Astrocyte (in vitro differentiated cells and primary cell): ENCODE measurements at regions not wholly inside any gene's neighbourhood (a gene's known extent, or its start where the extent isn't known, plus 50 kb on each side); places are given as distances from the start of the nearest gene placed in this dataset.

Source experiments
- DNase-seq: peaks from one replicate; pipeline ENCODE4 v3.0.0-alpha.2; 2010; ENCODE audit warnings: low read depth
- FAIRE-seq: peaks from 2 replicates; lab custom pipeline; 2011; peaks lifted over from hg19 to GRCh38; lab: Jason Lieb, UNC
- H2AFZ ChIP-seq: 2 replicates; pipeline ENCODE4 v1.6.0; 2012; ENCODE audit warnings: low read depth, low read length, inconsistent platforms
- H3K27ac ChIP-seq: 2 replicates; pipeline ENCODE4 v1.5.1; 2011; ENCODE audit warnings: low read depth, low read length, inconsistent platforms
- H3K27me3 ChIP-seq: 2 replicates; pipeline ENCODE4 v1.6.0; 2011; ENCODE audit warnings: low read length, inconsistent platforms; ENCODE audit not compliant: insufficient read depth
- H3K36me3 ChIP-seq: 2 replicates; pipeline ENCODE4 v1.5.1; 2011; ENCODE audit warnings: low read length, inconsistent platforms; ENCODE audit not compliant: insufficient read depth
- H3K4me1 ChIP-seq: 2 replicates; pipeline ENCODE4 v1.5.1; 2011; ENCODE audit warnings: low read length, inconsistent platforms; ENCODE audit not compliant: insufficient read depth
- H3K4me2 ChIP-seq: 2 replicates; pipeline ENCODE4 v1.6.0; 2012; ENCODE audit warnings: low read length, inconsistent platforms
- H3K4me3 ChIP-seq: 2 replicates; pipeline ENCODE4 v1.5.1; 2011; ENCODE audit warnings: low read depth, mild to moderate bottlenecking, low read length, inconsistent platforms; ENCODE audit not compliant: insufficient read depth
- H3K79me2 ChIP-seq: 2 replicates; pipeline ENCODE4 v1.6.0; 2012; ENCODE audit warnings: mild to moderate bottlenecking, low read length, inconsistent platforms; ENCODE audit not compliant: insufficient read depth
- H3K9ac ChIP-seq: 2 replicates; pipeline ENCODE4 v1.6.0; 2012; ENCODE audit warnings: mild to moderate bottlenecking, low read length, inconsistent platforms
- H3K9me3 ChIP-seq: 2 replicates; pipeline ENCODE4 v1.5.1; 2012; ENCODE audit warnings: low read depth, mild to moderate bottlenecking, low read length, inconsistent platforms; ENCODE audit not compliant: insufficient read depth
- H4K20me1 ChIP-seq: 2 replicates; pipeline ENCODE4 v1.6.0; 2012; ENCODE audit warnings: low read length, inconsistent platforms; ENCODE audit not compliant: insufficient read depth
- H3K27ac Mint-ChIP-seq: one replicate; pipeline ENCODE4 v1.8.0; 2021; ENCODE audit warnings: mild to moderate bottlenecking, mixed read lengths; ENCODE audit not compliant: unreplicated experiment
- H3K27me3 Mint-ChIP-seq: one replicate; pipeline ENCODE4 v1.8.0; 2021; ENCODE audit warnings: low read depth, mixed read lengths; ENCODE audit not compliant: unreplicated experiment
- H3K36me3 Mint-ChIP-seq: one replicate; pipeline ENCODE4 v1.8.0; 2021; ENCODE audit warnings: low read depth, mixed read lengths; ENCODE audit not compliant: unreplicated experiment
- H3K4me1 Mint-ChIP-seq: one replicate; pipeline ENCODE4 v1.8.0; 2021; ENCODE audit warnings: low read depth, mixed read lengths; ENCODE audit not compliant: unreplicated experiment
- H3K4me3 Mint-ChIP-seq: one replicate; pipeline ENCODE4 v1.8.0; 2021; ENCODE audit warnings: mild to moderate bottlenecking, moderate library complexity, mixed read lengths; ENCODE audit not compliant: unreplicated experiment
- H3K9me3 Mint-ChIP-seq: one replicate; pipeline ENCODE4 v1.8.0; 2021; ENCODE audit warnings: mild to moderate bottlenecking, mixed read lengths; ENCODE audit not compliant: unreplicated experiment
- EZH2 ChIP-seq: IDR thresholded peaks from 2 replicates; pipeline ENCODE4 v1.6.1; 2012; ENCODE audit warnings: mild to moderate bottlenecking, low read length, inconsistent platforms; ENCODE audit not compliant: insufficient read depth
- TF ChIP-seq, protein P1 (sequence below): IDR thresholded peaks from 2 replicates; pipeline ENCODE4 v1.5.1; 2011; ENCODE audit warnings: low read depth, mild to moderate bottlenecking, inconsistent platforms, low read length, moderate library complexity; ENCODE audit not compliant: insufficient read depth

DNA sequence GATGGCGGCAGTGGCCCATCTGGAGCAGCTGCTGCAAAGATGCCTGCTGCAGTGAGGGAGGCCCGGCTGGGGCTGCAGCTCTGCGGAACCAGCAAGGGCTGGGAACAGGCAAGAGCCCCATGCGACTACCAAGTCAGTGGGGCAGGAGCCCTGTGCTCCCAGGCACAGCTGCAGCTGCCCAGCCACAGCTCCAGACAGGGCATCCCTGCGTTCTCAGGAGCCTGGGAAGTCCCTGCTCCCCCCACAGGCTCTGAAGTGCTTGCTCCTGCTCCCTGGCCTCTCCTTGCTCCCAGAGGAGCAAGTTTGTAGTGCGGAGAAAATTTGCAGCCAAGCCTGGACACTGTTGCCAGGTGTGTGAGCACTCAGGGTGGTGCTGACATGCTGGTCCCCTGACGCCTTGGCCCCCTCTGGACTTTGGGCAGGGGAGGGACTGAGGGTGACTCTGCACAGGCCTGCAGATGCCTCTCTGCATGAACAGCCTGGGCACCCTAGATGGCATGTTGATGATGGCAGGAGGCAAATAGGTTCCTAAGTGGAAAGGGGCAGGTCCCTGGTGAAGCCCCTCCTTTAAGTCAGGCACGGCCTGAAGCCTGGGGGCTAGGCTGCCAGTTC lies 105.6 kb downstream of the LYZL1 start:
- Histone ChIP-seq H3K79me2 (no peaks in the 10 kb centered on the region), H3K4me2 (no peak overlapping the region), H3K9me3 (no peaks in the 10 kb centered on the region), H3K9ac (no peak overlapping the region), H3K36me3 (no peaks in the 10 kb centered on the region), H3K27me3 (peaks cover 20% of the 10 kb centered on the region), H3K4me1 (no peaks in the 10 kb centered on the region), H3K4me3 (no peak overlapping the region), H4K20me1 (no peaks in the 10 kb centered on the region), H3K27ac (no peak overlapping the region), H2AFZ (no peak overlapping the region)
- peaks cover 2% of the 10 kb centered on the region for H3K36me3 Mint-ChIP-seq
- no peak for DNase-seq
- no peak for TF ChIP-seq EZH2
- TF ChIP-seq, protein P1, sequence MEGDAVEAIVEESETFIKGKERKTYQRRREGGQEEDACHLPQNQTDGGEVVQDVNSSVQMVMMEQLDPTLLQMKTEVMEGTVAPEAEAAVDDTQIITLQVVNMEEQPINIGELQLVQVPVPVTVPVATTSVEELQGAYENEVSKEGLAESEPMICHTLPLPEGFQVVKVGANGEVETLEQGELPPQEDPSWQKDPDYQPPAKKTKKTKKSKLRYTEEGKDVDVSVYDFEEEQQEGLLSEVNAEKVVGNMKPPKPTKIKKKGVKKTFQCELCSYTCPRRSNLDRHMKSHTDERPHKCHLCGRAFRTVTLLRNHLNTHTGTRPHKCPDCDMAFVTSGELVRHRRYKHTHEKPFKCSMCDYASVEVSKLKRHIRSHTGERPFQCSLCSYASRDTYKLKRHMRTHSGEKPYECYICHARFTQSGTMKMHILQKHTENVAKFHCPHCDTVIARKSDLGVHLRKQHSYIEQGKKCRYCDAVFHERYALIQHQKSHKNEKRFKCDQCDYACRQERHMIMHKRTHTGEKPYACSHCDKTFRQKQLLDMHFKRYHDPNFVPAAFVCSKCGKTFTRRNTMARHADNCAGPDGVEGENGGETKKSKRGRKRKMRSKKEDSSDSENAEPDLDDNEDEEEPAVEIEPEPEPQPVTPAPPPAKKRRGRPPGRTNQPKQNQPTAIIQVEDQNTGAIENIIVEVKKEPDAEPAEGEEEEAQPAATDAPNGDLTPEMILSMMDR = no peak
- H3K4me3 Mint-ChIP-seq = no peak overlapping the region
- FAIRE-seq = no peak
- no peaks in the 10 kb centered on the region for H3K4me1 Mint-ChIP-seq
- peaks cover 18% of the 10 kb centered on the region for H3K27me3 Mint-ChIP-seq
- peaks cover 1% of the 10 kb centered on the region for H3K9me3 Mint-ChIP-seq
- H3K27ac Mint-ChIP-seq = no peak overlapping the region

DNA sequence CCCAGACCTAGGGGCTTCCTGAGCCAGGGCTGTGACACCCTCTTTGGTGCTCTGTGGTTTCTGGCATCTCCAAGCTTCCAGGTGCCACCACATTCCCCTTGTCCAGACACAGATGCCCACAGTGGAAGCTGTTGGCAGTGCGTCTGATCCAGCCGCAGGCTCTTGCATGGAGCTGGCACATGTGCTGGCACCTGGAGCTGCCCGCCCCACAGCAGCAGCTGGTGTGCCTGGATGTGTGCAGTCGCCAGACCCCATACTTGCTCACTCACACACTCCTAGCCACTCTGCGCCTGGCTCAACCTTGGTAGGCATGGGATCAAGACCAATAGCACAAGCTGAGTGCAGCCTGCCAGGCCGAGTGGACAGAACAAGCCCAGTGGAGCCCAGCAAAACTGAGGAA lies 106.5 kb downstream of the LYZL1 start:
- Histone ChIP-seq H3K4me2 (no peak overlapping the region), H3K9me3 (no peaks in the 10 kb centered on the region), H3K36me3 (no peaks in the 10 kb centered on the region), H3K27me3 (peaks cover 20% of the 10 kb centered on the region), H3K79me2 (no peaks in the 10 kb centered on the region), H3K4me1 (no peaks in the 10 kb centered on the region), H3K27ac (no peak overlapping the region), H2AFZ (no peak overlapping the region), H3K4me3 (no peak overlapping the region), H3K9ac (no peak overlapping the region), H4K20me1 (no peaks in the 10 kb centered on the region)
- no peaks in the 10 kb centered on the region for H3K4me1 Mint-ChIP-seq
- H3K4me3 Mint-ChIP-seq = no peak overlapping the region
- peaks cover 6% of the 10 kb centered on the region for H3K9me3 Mint-ChIP-seq
- DNase-seq = no peak
- H3K27me3 Mint-ChIP-seq = peaks cover 14% of the 10 kb centered on the region
- H3K27ac Mint-ChIP-seq = no peak overlapping the region
- no peak for FAIRE-seq
- H3K36me3 Mint-ChIP-seq = peaks cover 2% of the 10 kb centered on the region
- TF ChIP-seq EZH2 = no peak
- TF ChIP-seq, protein P1 = no peak

DNA sequence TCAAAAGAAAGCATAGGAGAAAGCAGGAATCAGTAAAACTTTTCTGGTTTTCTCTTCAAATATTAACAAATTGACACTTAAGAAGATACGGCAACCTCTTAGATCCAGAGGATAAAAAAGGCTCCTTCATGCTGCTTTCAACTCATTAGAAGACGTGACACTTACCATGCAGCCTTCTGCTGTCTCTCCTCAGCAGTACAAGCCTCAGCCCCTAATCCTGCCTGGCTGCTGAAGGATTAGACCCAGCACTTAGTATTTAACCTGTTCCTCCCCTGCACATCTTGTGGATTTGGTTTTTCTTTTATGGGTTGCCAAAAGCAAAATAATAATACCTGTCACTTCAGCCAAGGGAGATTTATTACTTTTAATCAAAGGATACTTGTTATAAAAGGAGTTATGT lies 108.4 kb downstream of the LYZL1 start:
- no peak for FAIRE-seq
- no peak overlapping the region for H3K9ac ChIP-seq
- peaks cover 14% of the 10 kb centered on the region for H3K27me3 Mint-ChIP-seq

More for the DNA sequence above, 108.4 kb downstream of the LYZL1 start:
- no peaks in the 10 kb centered on the region for H3K4me1 ChIP-seq
- no peak for DNase-seq
- no peaks in the 10 kb centered on the region for H3K36me3 ChIP-seq
- H3K4me3 ChIP-seq = no peak overlapping the region
- H3K36me3 Mint-ChIP-seq = peaks cover 2% of the 10 kb centered on the region
- H3K4me1 Mint-ChIP-seq = no peaks in the 10 kb centered on the region
- no peak overlapping the region for H3K27ac Mint-ChIP-seq
- H3K4me2 ChIP-seq = no peak overlapping the region
- peaks cover 4% of the 10 kb centered on the region for H3K9me3 Mint-ChIP-seq
- peaks cover 20% of the 10 kb centered on the region for H3K27me3 ChIP-seq
- TF ChIP-seq EZH2 = no peak
- TF ChIP-seq, protein P1 = no peak
- no peaks in the 10 kb centered on the region for H3K9me3 ChIP-seq
- H3K79me2 ChIP-seq = no peaks in the 10 kb centered on the region
- no peak overlapping the region for H3K27ac ChIP-seq
- no peaks in the 10 kb centered on the region for H4K20me1 ChIP-seq
- H2AFZ ChIP-seq = no peak overlapping the region
- H3K4me3 Mint-ChIP-seq = no peak overlapping the region
